ENCODE measurements at regions not wholly inside any gene's neighbourhood (a gene's known extent, or its start where the extent isn't known, plus 50 kb on each side); places are given as distances from the start of the nearest gene placed in this dataset.

GRCh38 chr2:120446236-120447126 is 100.5 kb downstream of the INHBB start:
- DNase-seq (ENCODE audit: low read depth in 1 of 2, low spot score in 2 of 2) (no peak), FAIRE-seq (no peak)
- Histone ChIP-seq H3K4ac (replicated peaks; ENCODE audit: insufficient read length, low read depth, low read length) (no peak overlapping the region), H2BK15ac (ENCODE audit: low read length) (no peak overlapping the region), H3K18ac (ENCODE audit: extremely low read depth, low read length) (no peak overlapping the region), H3K27ac (ENCODE audit: low read depth, low read length) (no peak overlapping the region), H2AFZ (ENCODE audit: low read length) (no peak overlapping the region), H2BK20ac (ENCODE audit: low read length) (no peak overlapping the region), H2BK120ac (replicated peaks; ENCODE audit: low read depth, low read length) (no peak overlapping the region), H3K79me2 (ENCODE audit: control insufficient read depth in 1 of 2, insufficient read depth in 2 of 2, low read length in 2 of 2) (no peaks in the 10 kb centered on the region), H4K91ac (replicated peaks; ENCODE audit: insufficient read length, low read length) (no peak overlapping the region), H3K4me3 (ENCODE audit: extremely low read depth in 1 of 4, insufficient read depth in 2 of 4, low read depth in 3 of 4, low read length in 4 of 4) (no peak overlapping the region), H3K9me3 (ENCODE audit: insufficient read depth in 2 of 2, low read depth in 1 of 2, low read length in 1 of 2) (no peaks in the 10 kb centered on the region), H3K56ac (replicated peaks; ENCODE audit: insufficient read length, low read depth, low read length) (no peak overlapping the region), H3K4me1 (replicated peaks in 1 of 4; ENCODE audit: control insufficient read depth in 3 of 4, insufficient read depth in 4 of 4, low read length in 3 of 4) (peaks cover 0 to 7% (median 5%) of the 10 kb centered on the region in 4 experiments; a peak in 5 of 7 replicates), H2AK5ac (ENCODE audit: low read depth, low read length) (no peak overlapping the region), H2BK12ac (ENCODE audit: low read depth, low read length) (no peak overlapping the region), H3K27me3 (replicated peaks in 1 of 4; ENCODE audit: control insufficient read depth in 3 of 4, extremely low read depth in 1 of 4, insufficient read depth in 3 of 4, low read length in 3 of 4) (peaks cover 0 to 43% (median 33%) of the 10 kb centered on the region in 4 experiments; a peak in 6 of 7 replicates), H3K9ac (replicated peaks in 1 of 4; ENCODE audit: extremely low read depth in 1 of 4, low read depth in 3 of 4, low read length in 3 of 4) (no peak overlapping the region), H4K20me1 (replicated peaks in 1 of 2; ENCODE audit: control insufficient read depth in 1 of 2, insufficient read depth in 2 of 2, low read length in 2 of 2) (peaks cover 0 to 2% of the 10 kb centered on the region in 2 experiments), H4K5ac (ENCODE audit: insufficient read length, low read depth, low read length) (no peak overlapping the region), H3K36me3 (ENCODE audit: control insufficient read depth in 2 of 4, insufficient read depth in 4 of 4, low read length in 3 of 4) (no peaks in the 10 kb centered on the region), H3K14ac (ENCODE audit: insufficient read length) (no peak overlapping the region), H2BK5ac (ENCODE audit: low read depth, low read length) (no peak overlapping the region), H3K79me1 (ENCODE audit: low read depth, low read length) (no peaks in the 10 kb centered on the region), H4K8ac (ENCODE audit: extremely low read depth, insufficient read depth, low read length) (no peak overlapping the region), H3K23me2 (ENCODE audit: low read depth, low read length) (peaks cover 10% of the 10 kb centered on the region), H3K4me2 (ENCODE audit: insufficient read depth in 1 of 2, low read depth in 2 of 2, low read length in 2 of 2) (no peak overlapping the region), H3K23ac (ENCODE audit: insufficient read length) (no peak overlapping the region)
- 87% methylated on average over 14 of the region's 14 CpGs; no CpG with 5 or more reads in 1 of the 2 experiments for WGBS, 2 experiments (ENCODE audit: extremely low coverage in 1 of 2, insufficient coverage in 1 of 2, insufficient read length in 1 of 2, insufficient replicate concordance in 2 of 2, low coverage in 1 of 2, low lambda C conversion rate in 2 of 2, missing lambda C conversion rate in 1 of 2)
- ChIA-PET POLR2A (ENCODE audit: partially characterized antibody) (no interaction called here), CTCF (ENCODE audit: partially characterized antibody) (interaction anchor here (0.6 to 5.0 kb wide), 10 partner anchors 8 to 325 kb away, joined by 3 to 19 read pairs (median 4); no protein-coding TSS in a partner anchor)
- TF ChIP-seq CHD1 (IDR thresholded peaks at IDR 0.05; ENCODE audit: low read depth, low read length) (no peak), CREB1 (IDR thresholded peaks at IDR 0.05) (no peak)
